ENCODE measurements at regions not wholly inside any gene's neighbourhood (a gene's known extent, or its start where the extent isn't known, plus 50 kb on each side); places are given as distances from the start of the nearest gene placed in this dataset.

- no peak for TF ChIP-seq E2F5 (CRISPR knock-in tag; IDR thresholded peaks at IDR 0.05)
- TF ChIP-seq PREB (CRISPR knock-in tag; IDR thresholded peaks at IDR 0.05; ENCODE audit: borderline replicate concordance), result no peak
- TF ChIP-seq FOXP4 (CRISPR knock-in tag; IDR thresholded peaks at IDR 0.05), result no peak
- no peak for TF ChIP-seq SOX15 (CRISPR knock-in tag; IDR thresholded peaks at IDR 0.05)
- TF ChIP-seq JAZF1 (CRISPR knock-in tag; IDR thresholded peaks at IDR 0.05), result no peak
- TF ChIP-seq ZNF416 (CRISPR knock-in tag; IDR thresholded peaks at IDR 0.05), result no peak
- TF ChIP-seq ZSCAN18 (CRISPR knock-in tag; IDR thresholded peaks at IDR 0.05), result no peak
- TF ChIP-seq ZNF232 (CRISPR knock-in tag; IDR thresholded peaks at IDR 0.05), result no peak
- TF ChIP-seq ATF1 (CRISPR knock-in tag; IDR thresholded peaks at IDR 0.05), result no peak
- H3K27me3 Mint-ChIP-seq (ENCODE audit: low read depth), result no peaks in the 10 kb centered on the region
- peaks cover 12% of the 10 kb centered on the region; the same call in 1 of the 2 replicates for H3K9me3 Mint-ChIP-seq
- no peak for DNase-seq (ENCODE audit: low spot score)
- peaks cover 11% of the 10 kb centered on the region for H3K4me1 Mint-ChIP-seq
- ChIA-PET POLR2A (no interaction called here), CTCF (no interaction called here)
- no peak overlapping the region for H3K4me3 Mint-ChIP-seq
- H3K36me3 Mint-ChIP-seq, result no peaks in the 10 kb centered on the region
- H3K27ac Mint-ChIP-seq, result no peak overlapping the region; the same call in 1 of the 2 replicates
- ATAC-seq, result peak; percentile 64
Measured at GRCh38 chr5:92371171-92371888, 988.2 kb upstream of the ARRDC3 start.

- no peak for ATAC-seq
Measured at GRCh38 chr5:92370032-92370431, 986.9 kb upstream of the ARRDC3 start.

GRCh38 chr5:92369587-92369986 is 986.5 kb upstream of the ARRDC3 start:
- H3K9me3 Mint-ChIP-seq, result peaks cover 11% of the 10 kb centered on the region
- H3K4me1 Mint-ChIP-seq, result peaks cover 11% of the 10 kb centered on the region
- no peak overlapping the region for H3K4me3 Mint-ChIP-seq
- H3K27ac Mint-ChIP-seq, result no peak overlapping the region
- ATAC-seq (no peak), DNase-seq (ENCODE audit: low spot score) (no peak)
- H3K27me3 Mint-ChIP-seq (ENCODE audit: low read depth), result no peaks in the 10 kb centered on the region
- H3K36me3 Mint-ChIP-seq, result no peaks in the 10 kb centered on the region
- ChIA-PET CTCF (no interaction called here), POLR2A (no interaction called here)
- no peak for TF ChIP-seq IRF2 (CRISPR knock-in tag; IDR thresholded peaks at IDR 0.05; ENCODE audit: borderline replicate concordance, low read depth)
- TF ChIP-seq CREB1 (CRISPR knock-in tag; IDR thresholded peaks at IDR 0.05), result no peak
- no peak for TF ChIP-seq PRDM15 (CRISPR knock-in tag; IDR thresholded peaks at IDR 0.05)
- no peak for TF ChIP-seq ARID4B (CRISPR knock-in tag; IDR thresholded peaks at IDR 0.05; ENCODE audit: borderline replicate concordance)
- no peak for TF ChIP-seq ZNF121 (CRISPR knock-in tag; IDR thresholded peaks at IDR 0.05)
- no peak for TF ChIP-seq E2F1 (CRISPR knock-in tag; IDR thresholded peaks at IDR 0.05)
- no peak for TF ChIP-seq ZNF423 (CRISPR knock-in tag; IDR thresholded peaks at IDR 0.05)
- TF ChIP-seq SP1 (CRISPR knock-in tag; conservative IDR thresholded peaks at IDR 0.05), result no peak

More at GRCh38 chr5:92370032-92370431, 986.9 kb upstream of the ARRDC3 start:
- DNase-seq (ENCODE audit: low spot score), result no peak
- no peak for TF ChIP-seq TP53 (CRISPR knock-in tag; IDR thresholded peaks at IDR 0.05)
- no peak overlapping the region for H3K4me3 Mint-ChIP-seq
- no peaks in the 10 kb centered on the region for H3K36me3 Mint-ChIP-seq
- no peaks in the 10 kb centered on the region for H3K27me3 Mint-ChIP-seq (ENCODE audit: low read depth)
- peaks cover 11% of the 10 kb centered on the region for H3K4me1 Mint-ChIP-seq
- peaks cover 12% of the 10 kb centered on the region for H3K9me3 Mint-ChIP-seq
- CTCF ChIA-PET, result no interaction called here
- POLR2A ChIA-PET, result no interaction called here
- no peak overlapping the region for H3K27ac Mint-ChIP-seq
